HG03175 (cell line): ENCODE measurements at regions not wholly inside any gene's neighbourhood (a gene's known extent, or its start where the extent isn't known, plus 50 kb on each side); places are given as distances from the start of the nearest gene placed in this dataset.
"Not testable (repeated sequence)": the region's sequence is repeated elsewhere in the genome, so short reads cannot be mapped to it uniquely, and the experiment has no call there.

Source experiments
- ATAC-seq: cut with Tn5 transposase; IDR thresholded peaks from one replicate; pipeline ENCODE4 v1.9.1; 2021; ENCODE audit warnings: mild to moderate bottlenecking, moderate library complexity; ENCODE audit not compliant: unreplicated experiment

DNA sequence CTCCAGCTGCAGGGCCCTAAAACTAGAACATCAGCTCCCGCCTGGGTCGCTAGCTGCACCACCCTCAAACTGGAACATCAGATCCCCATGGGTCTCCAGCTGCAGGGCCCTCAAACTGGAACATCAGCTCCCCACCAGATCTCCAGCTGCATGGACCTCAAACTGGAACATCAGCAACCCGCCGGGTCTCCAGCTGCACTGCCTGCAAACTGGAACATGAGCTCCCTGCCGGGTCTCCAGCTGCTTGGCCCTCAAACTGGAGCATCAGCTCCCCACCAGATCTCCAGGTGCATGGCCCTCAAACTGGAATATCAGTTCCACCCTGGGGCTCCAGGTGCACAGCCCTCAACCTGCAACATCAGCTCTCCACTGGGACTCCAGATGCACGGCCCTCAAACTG is 82.7 kb downstream of the TFRC start:
- not testable (repeated sequence) for ATAC-seq

DNA sequence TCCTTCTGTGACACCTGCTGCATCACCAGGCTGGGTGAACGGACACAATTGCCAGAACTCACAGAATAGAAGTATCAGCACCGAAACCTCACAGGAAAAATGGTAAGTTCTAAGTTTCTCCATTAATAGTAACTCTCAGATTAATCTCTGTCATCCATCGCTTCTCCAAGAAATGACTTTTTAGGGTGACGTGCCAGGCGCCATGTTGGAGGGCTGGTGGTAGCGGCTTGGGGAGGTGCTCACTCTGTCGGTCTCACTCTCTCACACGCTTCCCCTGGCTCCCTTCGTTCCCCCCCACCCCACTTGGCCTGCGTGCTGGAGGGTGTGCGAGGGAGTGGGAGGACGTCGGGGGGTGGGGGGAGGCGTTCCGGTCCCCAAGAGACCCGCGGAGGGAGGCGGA is 85.6 kb downstream of the TFRC start:
- not testable (repeated sequence) for ATAC-seq

DNA sequence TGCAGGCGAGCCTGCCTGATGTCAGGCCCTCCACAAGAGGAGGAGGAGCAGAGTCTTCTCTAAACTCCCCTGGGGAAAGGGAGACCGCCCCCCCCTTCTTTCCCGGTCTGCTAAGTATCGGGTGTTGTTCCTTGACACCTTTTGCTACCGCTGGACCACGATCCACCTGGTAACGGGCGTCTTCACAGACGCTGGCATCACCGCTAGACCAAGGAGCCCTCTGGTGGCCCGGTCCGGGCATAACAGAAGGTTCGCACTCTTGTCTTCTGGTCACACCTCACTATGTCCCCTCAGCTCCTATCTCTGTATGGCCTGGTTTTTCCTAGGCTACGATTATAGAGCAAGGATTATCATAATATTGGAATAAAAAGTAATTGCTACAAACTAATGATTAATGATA is 86.0 kb upstream of the TNK2 start:
- ATAC-seq, result not testable (repeated sequence)

DNA sequence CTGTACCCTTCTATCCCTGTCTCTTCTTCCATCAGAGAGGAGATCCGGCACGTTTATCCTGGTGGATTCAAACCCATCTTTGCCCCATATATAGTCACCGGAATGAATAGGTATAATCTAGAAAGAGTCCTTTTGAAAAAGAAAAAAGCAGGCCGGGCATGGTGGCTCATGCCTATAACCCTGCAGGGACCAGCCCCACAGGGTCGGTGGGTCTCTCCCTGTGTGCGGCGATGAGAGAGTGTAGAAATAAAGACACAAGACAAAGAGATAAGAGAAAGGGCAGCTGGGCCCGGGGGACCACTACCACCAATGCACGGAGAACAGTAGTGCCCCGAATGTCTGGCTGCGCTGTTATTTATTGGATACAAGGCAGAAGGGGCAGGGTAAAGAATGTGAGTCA is 85.3 kb upstream of the TNK2 start:
- not testable (repeated sequence) for ATAC-seq

DNA sequence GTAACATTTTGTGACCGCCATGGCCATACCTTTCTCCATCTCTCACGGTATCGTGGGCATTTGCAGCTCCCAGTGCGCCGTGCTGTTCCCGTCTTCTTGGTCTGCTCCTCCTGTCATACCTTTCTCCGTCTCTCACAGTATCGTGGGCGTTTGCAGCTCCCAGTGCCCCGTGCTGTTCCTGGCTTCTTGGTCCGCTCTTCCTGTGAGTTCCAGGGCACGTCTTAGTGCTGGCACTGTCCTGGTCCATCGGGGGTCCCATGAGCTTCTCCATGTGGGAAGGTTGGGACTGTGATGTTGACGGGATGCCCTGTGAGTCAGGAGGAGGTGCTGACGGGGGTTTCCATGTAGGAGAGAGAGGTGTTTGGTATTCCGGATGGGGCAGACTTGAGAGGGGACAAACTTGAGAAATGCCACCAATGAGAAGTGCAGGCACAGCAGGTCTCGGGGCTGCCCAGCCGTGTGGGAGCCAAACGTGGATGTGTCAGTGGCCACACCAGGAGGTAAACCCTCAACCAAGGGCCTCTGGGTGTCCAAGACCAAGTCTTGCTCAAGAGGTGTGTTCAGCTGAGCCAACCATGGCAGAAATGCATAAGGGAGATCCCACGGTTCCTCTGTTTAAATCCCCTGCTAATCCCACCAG is 84.7 kb upstream of the TNK2 start:
- ATAC-seq, result not testable (repeated sequence)

DNA sequence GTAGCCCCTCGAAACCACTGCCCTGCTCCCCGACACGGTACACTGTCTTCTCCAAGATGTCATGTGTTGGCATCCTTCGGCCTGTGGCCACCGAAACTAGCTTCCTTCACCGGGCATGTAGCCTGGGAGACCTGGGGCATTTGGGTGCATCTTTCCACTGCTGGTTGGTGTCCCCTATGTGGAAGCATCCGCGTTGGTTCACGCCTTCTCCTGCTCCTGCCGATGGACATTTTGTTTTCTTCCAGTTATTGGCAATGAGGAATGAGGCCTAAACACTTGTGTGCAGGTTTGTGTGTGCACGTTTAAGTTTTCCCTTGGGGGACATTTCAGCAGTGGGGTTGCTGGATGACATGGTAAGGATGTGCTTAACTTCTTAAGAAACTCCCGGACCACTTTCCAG is 83.6 kb upstream of the TNK2 start:
- ATAC-seq, result not testable (repeated sequence)

DNA sequence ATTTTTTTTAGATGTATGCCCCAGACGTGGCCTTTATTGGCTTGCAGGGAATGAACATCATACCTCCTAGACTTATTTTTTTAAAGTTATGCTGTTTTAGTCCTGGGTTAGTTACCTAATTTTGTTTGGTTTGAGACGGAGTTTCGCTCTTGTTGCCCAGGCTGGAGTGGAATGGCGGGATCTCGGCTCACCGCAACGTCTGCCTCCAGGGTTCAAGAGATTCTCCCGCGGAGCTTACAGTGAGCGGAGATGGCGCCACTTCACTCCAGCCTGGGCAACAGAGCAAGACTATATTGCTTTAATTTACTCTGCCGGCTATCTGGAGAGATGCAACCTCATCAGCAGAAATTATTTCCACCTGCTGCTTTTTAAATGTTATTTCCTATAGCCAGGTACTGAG is 82.9 kb upstream of the TNK2 start:
- not testable (repeated sequence) for ATAC-seq

DNA sequence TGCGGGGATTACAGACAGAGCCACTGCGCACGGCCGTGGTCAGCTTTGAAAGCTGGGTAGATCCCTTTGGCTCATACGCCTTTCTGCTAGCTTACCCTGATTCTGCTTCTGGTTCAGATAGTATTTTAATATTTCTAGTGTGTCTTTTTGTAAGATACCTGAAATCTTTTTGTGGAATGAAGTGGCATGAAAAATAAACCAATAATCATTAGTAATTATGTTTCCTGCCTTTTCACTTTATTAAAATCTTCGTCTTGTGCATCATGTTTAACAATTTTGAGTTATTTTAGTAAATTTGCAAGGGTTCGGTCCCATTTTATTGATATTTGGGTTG is 82.5 kb upstream of the TNK2 start:
- ATAC-seq, result not testable (repeated sequence)

DNA sequence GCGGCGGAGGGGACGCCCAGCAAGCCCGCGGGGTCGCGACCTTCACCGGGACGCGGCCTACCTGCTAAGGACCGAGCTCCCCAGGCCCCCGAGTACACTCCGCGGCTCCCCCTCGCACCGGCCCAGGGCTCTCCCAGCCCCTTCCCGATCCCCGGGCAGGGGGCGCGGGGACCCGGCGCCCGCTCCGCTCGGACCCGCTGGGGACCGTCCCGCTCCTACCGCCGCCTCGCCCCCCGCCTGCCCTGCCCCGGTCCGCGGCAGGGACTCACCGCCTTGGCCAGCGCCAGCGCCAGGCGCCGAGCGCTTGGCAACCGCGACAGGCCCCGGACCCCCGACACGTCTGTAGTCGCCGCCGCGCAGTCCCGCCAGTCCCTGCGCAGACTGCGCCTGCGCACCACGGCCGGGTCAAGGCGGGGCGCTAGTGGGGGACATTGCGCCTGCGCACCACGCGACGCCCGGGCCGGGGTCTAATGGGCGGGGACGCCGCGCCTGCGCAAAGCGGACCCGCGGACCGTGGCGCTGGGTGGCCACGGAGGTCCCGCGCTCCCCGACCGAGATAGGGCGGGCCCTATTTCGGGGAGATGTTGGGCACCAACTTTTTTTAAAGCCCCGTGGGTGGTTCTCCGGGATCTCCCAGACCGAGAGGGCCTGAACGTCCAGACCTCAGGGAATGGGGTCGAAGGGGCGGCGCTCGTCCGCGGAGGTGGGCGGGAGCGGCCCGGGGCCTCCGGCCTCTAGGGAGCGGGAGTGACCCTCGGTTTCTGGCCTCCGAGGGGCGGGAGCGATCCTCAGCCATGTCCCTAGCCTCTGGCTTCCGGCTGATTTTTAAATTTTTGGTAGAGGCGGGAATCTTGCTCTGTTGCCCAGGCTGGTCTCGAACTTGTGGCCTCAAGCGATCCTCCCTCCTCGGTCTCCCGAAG is 81.8 kb upstream of the TNK2 start:
- ATAC-seq, result peak; percentile 93

DNA sequence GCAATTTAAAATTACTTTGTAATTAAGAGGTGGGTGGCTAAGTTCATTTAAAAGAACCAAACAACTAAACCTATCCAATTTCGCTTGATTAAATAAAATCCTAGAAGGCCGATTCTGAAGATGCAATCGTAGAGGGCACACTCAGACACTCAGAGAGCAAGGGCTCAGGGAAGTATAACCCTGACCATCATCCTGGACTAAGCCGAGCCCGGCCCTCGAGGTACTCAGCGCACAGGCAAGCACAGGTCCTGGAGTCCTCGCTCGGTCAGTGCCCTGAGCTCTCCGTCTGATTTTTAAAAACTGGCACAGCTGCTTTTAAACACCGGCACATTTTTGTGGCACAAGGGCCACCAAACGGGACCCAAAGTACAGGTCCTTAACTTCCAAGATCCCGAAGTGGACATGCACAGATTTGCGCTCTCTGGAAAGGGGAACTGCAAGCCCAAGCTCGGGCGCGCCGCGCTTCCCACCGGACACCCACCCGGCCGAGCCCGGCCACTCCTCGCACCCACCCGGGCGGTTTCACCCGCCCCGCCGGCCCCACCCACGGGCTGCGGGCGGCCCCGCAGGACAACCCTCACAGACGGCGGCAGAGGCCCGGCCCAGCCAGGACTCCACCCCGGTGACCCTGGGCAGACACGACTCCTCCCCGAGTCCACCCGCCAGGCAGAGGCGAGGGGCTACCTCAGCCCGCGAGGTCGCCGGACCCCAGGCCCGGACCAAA is 81.0 kb upstream of the TNK2 start:
- peak; percentile 54 for ATAC-seq

DNA sequence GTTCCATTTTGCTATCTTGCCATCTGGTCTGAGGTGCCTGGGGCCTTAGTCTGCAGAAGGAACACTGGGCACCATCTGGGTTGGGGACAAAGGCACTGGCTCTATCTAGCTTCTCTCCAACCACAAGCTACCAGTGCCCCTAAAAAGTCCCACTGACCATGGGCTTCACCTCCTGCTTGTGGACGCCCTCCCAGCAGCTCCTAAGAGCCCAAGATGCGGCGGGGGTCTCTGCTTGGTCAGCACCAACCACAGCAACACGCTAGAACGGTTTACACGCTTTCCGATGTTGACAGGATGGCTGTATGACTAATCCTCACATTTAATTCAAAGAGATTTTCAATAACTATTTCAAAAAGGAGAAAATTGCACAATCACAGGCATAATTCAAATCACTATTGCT is 80.4 kb upstream of the TNK2 start:
- not testable (repeated sequence) for ATAC-seq

DNA sequence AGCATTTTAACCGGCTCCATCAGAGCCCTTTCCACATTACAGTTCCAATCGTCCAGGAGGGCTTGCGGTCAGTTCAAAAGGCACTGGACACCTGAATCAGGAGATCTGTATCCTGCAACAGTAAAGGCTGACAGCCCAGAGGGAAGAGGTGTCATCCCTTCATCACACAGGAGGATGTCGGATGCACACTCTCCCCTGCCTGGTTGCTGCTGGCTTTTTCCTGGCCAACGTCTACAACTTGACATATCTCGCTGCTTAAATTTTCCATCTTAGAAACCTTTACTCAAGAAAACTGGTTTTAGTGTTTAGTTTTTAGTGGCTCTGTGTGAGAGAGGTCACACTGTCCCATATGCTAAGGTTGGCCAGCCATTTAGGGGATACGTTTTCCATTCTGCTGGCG is 78.7 kb upstream of the TNK2 start:
- not testable (repeated sequence) for ATAC-seq

DNA sequence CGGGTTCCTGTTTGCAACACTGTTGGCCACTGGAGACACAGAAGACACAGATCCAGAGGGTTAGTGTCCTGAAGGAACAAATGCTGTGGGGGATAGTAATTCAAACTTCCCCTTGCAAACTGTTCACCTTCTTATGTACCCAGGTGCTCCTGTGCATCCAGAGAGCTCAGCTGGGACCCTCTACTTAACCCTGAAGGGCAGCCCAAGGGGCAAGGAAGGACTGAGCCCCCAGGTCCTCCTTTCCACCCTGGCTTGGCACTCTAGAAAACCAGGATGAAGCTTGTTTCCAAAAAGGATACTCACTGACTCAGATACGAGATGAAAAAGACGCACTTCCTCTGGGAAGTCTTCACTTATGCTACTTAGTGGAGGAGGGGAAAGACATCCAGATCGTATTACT is 78.2 kb upstream of the TNK2 start:
- not testable (repeated sequence) for ATAC-seq

DNA sequence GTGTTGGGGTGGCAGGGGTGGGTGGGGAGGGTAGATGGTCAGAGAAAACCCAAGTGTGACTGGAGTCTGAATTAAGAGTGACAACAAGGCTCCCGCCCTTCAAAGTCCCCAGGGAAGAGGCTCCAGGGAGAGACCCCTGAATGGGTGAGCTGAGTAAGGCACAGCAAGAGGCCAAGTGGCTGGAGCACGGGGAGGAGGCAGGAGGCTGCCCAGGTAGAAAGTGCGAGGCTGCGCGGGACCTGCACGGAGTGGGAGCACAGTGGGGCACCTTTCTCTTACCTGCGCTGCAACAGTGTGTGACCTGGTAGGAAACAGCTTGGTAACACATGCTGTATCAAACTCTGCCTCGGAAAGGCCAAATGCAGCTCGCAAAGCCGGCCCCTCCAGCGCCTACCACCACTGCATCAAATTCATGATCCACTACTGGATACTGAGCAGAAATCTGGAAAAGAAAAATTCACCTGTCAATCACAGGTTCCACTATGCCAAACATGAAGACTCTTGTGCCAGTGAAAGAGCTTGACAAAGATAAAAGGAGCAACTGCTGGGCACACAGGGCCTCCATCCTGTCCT is 77.1 kb upstream of the TNK2 start:
- not testable (repeated sequence) for ATAC-seq

DNA sequence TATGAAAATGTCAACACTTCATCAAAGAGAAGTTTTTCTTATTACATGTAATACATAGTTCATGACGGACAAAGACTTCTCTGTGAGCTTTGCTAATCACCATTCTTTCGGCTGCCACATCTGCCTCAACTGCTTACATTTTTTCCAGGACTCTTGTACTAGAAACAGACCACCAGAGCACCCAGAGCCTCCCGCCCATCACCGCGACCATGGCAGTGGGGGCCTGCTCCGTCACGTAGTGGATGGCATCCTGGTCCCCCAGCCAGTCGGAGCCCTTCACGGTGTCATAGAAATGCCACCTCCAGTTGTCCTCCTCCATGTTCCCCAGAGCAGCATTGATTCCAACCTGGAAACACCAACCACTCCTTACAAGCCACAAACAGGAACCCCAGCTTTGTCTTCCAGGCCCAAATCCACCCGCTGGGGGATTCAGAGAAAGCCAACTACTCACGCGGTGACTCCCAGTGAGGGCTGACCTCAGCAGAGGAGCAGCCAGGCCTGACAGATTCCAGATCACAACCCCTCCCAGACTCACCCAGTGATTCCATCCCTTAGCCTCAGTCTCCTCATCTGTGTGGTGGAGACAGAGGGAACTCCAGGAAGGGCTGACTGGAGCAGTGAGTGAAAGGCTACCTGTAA is 76.2 kb upstream of the TNK2 start:
- not testable (repeated sequence) for ATAC-seq

DNA sequence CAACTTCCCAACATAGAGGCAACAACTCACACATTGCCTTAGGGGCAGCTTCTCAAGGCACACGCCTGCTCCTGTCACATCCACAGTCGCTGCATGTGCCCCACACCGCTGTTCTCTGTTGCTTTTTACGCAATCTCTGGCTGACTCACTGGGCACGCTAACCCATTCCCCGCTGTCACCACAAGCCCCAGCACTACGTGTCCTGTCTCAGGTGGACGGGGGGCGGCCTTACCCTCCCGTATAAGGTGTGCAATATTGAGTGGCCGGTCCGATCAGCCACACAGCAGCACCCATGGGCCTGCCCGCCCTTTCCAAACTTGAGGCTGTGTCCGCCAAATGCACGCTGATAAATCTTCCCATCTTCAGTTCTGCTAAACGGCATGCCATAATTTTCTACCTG is 75.5 kb upstream of the TNK2 start:
- ATAC-seq, result not testable (repeated sequence)

DNA sequence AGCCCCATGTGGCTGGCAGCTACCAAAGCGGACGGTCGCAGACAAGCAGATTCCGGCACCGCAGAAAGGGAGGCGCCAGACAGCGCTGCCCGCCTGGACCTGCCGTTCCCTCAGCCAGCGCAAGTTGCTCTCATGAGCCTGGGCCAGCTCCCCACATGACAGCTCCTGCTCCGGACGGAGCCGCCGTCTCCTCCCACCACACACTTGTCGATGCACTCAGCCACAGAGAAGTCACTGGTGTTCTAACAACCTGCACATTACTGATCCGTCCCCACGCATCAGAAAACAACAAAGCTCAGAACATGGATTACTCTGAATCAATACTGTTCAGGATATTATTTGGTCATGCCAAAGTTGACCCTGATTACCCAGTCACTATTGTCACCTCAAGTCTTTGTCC is 74.4 kb upstream of the TNK2 start:
- ATAC-seq, result not testable (repeated sequence)

DNA sequence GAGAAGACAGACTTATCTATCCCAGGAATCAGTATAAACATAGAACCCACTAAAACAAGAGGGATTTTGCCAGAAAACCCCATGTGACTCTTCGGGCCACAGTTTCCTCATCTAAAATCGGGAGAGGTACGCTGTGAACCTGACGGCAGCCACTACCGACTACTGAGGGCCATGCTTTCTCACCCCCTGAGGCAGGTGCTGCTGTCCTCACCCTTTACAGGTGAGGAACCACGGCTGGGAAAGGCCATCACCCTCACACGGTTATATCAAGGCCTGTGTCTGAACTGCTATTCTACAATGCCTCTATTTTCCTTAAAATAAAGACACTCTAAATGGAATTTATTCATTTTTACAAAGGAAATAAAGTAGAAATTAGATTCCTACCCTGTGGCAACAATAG is 73.4 kb upstream of the TNK2 start:
- ATAC-seq, result not testable (repeated sequence)

DNA sequence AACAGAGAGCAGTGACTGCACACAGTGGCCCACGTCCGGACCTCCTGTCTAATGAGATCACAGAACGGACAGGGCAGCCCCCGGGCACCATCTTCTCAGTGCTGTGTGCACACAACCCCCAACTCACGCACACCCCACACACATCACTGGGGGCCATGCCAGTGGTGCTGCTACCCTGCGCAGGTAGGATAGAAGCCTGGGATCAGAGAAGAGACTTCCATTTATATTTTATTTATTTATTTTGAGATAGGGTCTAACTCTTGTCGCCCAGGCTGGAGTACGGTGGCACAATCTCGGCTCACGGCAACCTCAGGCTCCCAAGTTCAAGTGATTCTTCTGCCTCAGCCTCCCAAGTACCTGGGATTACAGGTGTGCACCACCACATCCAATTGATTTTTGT is 71.5 kb upstream of the TNK2 start:
- not testable (repeated sequence) for ATAC-seq

DNA sequence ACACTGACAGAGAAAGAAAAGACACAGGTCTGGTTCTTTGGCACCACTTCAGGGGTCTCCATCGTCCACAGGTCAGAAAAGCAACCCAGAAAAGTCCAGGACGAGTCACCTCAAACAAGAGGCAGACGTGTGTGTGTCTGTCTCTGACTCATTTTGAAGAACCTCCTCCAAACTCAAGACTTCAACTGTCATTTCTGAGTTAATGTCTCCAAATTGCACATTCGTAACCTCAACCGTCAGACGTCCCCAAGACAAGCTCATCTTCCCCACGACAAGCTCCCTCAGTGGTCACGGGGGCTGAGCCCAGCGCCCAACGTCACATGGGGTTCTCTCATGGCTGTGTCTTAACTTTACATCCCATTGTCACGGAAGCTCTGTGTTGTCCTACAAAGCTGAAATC is 70.2 kb upstream of the TNK2 start:
- ATAC-seq, result not testable (repeated sequence)

DNA sequence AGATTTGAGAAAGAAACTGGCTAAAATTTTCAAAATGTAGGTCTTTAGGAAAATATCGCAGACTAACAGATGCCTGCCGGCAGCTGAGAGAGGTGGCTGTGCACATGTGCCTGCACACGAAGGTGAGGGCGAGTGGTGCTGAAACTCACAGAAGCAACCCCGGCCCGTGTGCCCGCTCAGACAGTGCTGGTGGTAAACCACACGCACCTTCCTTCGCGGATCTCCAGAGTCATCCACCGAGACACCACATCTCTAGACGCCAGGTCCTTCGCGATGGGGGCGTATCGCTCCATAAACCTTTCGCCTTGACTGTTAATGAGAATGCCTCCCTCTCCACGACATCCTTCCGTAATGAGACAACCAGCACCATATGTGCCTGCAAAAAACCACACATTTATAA is 68.5 kb upstream of the TNK2 start:
- not testable (repeated sequence) for ATAC-seq
